Liver (tissue), 8 donors: ENCODE measurements at regions not wholly inside any gene's neighbourhood (a gene's known extent, or its start where the extent isn't known, plus 50 kb on each side); places are given as distances from the start of the nearest gene placed in this dataset.

Experiments
- DNase-seq: peaks from one replicate; pipeline ENCODE4 v3.0.0-alpha.2; 2017; ENCODE audit warnings: low spot score
- H3K27ac ChIP-seq, 2 donors: one replicate each; pipeline ENCODE4 v1.7.0; 2013; ENCODE audit warnings: inconsistent platforms in 2 of 2, low read length in 2 of 2, control low read depth in 1 of 2, low read depth in 1 of 2, mild to moderate bottlenecking in 1 of 2
- H3K27me3 ChIP-seq, 4 donors: one replicate each; pipeline versions ENCODE4 v1.6.1 to v1.7.0; 2013; ENCODE audit warnings: low read length in 3 of 4, inconsistent platforms in 1 of 4, mild to moderate bottlenecking in 1 of 4, moderate library complexity in 1 of 4; ENCODE audit not compliant: control insufficient read depth in 4 of 4, insufficient read depth in 4 of 4
- H3K36me3 ChIP-seq, 4 donors: one replicate each; pipeline versions ENCODE4 v1.6.1 to v1.7.0; 2013; ENCODE audit warnings: low read length in 3 of 4, mild to moderate bottlenecking in 3 of 4, low read depth in 1 of 4, moderate library complexity in 1 of 4; ENCODE audit not compliant: control insufficient read depth in 4 of 4, insufficient read depth in 3 of 4
- H3K4me1 ChIP-seq, 4 donors: one replicate each; pipeline versions ENCODE4 v1.6.1 to v1.7.0; 2013; ENCODE audit warnings: low read length in 3 of 4, mild to moderate bottlenecking in 3 of 4, moderate library complexity in 1 of 4; ENCODE audit not compliant: control insufficient read depth in 4 of 4, insufficient read depth in 4 of 4
- H3K4me3 ChIP-seq, 3 donors: one replicate each; pipeline versions ENCODE4 v1.6.1 to v1.7.0; 2013; ENCODE audit warnings: low read length in 3 of 3, control low read depth in 1 of 3, low read depth in 1 of 3, mild to moderate bottlenecking in 1 of 3
- H3K9ac ChIP-seq, 2 donors: one replicate each; pipeline ENCODE4 v1.7.0; 2013; ENCODE audit warnings: low read length in 2 of 2, mild to moderate bottlenecking in 2 of 2, moderate library complexity in 2 of 2, control low read depth in 1 of 2, low read depth in 1 of 2
- H3K9me3 ChIP-seq, 4 donors: one replicate each; pipeline versions ENCODE4 v1.6.1 to v1.7.0; 2013; ENCODE audit warnings: low read length in 3 of 4; ENCODE audit not compliant: control insufficient read depth in 4 of 4
- EGR1 ChIP-seq, 2 donors: IDR thresholded peaks; 2 replicates each; pipeline ENCODE4 v1.6.1; 2016 to 2018; ENCODE audit warnings: antibody characterized with exemption in 2 of 2, low read depth in 2 of 2
- GABPA ChIP-seq, 2 donors: IDR thresholded peaks in 1 of 2; conservative IDR thresholded peaks in 1 of 2; 2 replicates each; pipeline ENCODE4 v1.6.1; 2016; ENCODE audit warnings: antibody characterized with exemption in 2 of 2, mild to moderate bottlenecking in 1 of 2, moderate library complexity in 1 of 2
- HNF4A ChIP-seq, 2 donors: conservative IDR thresholded peaks; 2 replicates each; pipeline ENCODE4 v1.6.1; 2016; ENCODE audit warnings: antibody characterized with exemption in 2 of 2, mild to moderate bottlenecking in 2 of 2
- NR2F2 ChIP-seq: IDR thresholded peaks from 2 replicates; pipeline ENCODE4 v1.6.1; 2016; ENCODE audit warnings: antibody characterized with exemption
- SP1 ChIP-seq: IDR thresholded peaks from 2 replicates; pipeline ENCODE4 v1.6.1; 2018; ENCODE audit warnings: antibody characterized with exemption, mild to moderate bottlenecking
- TAF1 ChIP-seq: conservative IDR thresholded peaks from 2 replicates; pipeline ENCODE4 v1.6.1; 2016; ENCODE audit warnings: antibody characterized with exemption, mild to moderate bottlenecking
- WGBS: extraction: QIAGEN DNeasy Blood & Tissue Kit; methylation state at CpG from one replicate; pipeline ENCODE4 v1.1.7; 2013; 5-methylcytosine and 5-hydroxymethylcytosine counted together
- TF ChIP-seq, protein P1 (sequence below): IDR thresholded peaks from 2 replicates; pipeline ENCODE4 v1.6.1; 2016; ENCODE audit warnings: antibody characterized with exemption
- TF ChIP-seq, protein P2 (sequence below): IDR thresholded peaks from 2 replicates; pipeline ENCODE4 v1.6.1; 2016; ENCODE audit warnings: antibody characterized with exemption
- TF ChIP-seq, protein P3 (sequence below): IDR thresholded peaks from 2 replicates; pipeline ENCODE4 v1.6.1; 2016; ENCODE audit warnings: antibody characterized with exemption
- TF ChIP-seq, protein P4 (sequence below): fragments of 150-350 bp; IDR thresholded peaks from 2 replicates; pipeline ENCODE4 v1.5.1; 2017; ENCODE audit warnings: improper control_type of control experiment, low read depth, low read length; ENCODE audit not compliant: missing input control
- TF ChIP-seq, protein P5 (sequence below): IDR thresholded peaks from 2 replicates; pipeline ENCODE4 v1.6.1; 2016; ENCODE audit warnings: antibody characterized with exemption, mild to moderate bottlenecking
- donor health status: healthy.
- donor health status: healthy.
- donor health status: healthy.
- donor health status: healthy.
- donor health status: healthy.

DNA sequence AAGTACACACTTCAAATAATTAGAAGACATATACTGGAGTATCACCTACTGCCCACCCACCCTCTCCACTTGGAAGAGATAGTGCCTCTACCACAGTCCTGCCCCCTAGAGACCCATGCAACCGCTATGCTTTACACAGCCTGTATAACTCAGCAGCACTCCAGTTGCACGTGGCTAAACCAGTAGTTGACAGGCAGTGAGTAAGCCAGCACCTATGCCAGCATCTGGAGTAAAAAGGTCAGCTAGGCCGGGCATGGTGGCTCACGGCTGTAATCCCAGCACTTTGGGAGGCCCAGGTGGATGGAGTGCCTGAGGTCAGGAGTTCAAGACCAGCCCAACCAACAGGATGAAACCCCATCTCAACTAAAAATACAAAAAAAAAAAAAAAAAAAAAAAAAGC lies 356.4 kb downstream of the NR2F1-AS1 start:
- WGBS = 84% methylated on average over 4 of the region's 4 CpGs
- no peak for DNase-seq
- no peak overlapping the region for H3K9ac ChIP-seq
- H3K36me3 ChIP-seq = no peaks in the 10 kb centered on the region
- H3K4me3 ChIP-seq = no peak overlapping the region
- H3K9me3 ChIP-seq = no peaks in the 10 kb centered on the region
- no peaks in the 10 kb centered on the region for H3K4me1 ChIP-seq
- H3K27me3 ChIP-seq = no peaks in the 10 kb centered on the region
- no peak overlapping the region for H3K27ac ChIP-seq
- no peak for TF ChIP-seq HNF4A (conservative IDR thresholded peaks at IDR 0.05)

DNA sequence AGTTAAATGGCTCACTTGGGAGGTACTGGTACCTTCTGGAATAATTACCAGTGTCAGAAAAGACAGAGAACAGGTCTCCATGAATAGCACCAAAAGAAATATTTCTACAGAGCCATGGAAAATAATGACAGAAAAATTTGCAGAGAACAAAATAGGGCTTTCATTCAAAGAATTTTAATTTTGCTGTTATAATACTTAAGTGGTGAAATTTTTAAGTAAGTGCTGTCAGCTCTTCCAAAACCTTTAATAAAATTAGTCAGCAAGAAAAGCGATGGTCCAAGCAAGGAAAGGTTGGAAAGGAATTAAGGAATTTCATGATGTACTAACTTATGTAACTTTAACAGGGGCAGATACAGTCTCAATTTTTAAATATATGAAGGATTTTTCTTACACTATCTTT lies 359.2 kb downstream of the NR2F1-AS1 start:
- Histone ChIP-seq H3K9me3 (no peaks in the 10 kb centered on the region), H3K9ac (no peak overlapping the region), H3K36me3 (no peaks in the 10 kb centered on the region), H3K4me1 (no peaks in the 10 kb centered on the region), H3K4me3 (no peak overlapping the region), H3K27ac (no peak overlapping the region), H3K27me3 (no peaks in the 10 kb centered on the region)
- DNase-seq = no peak
- TF ChIP-seq EGR1 (IDR thresholded peaks at IDR 0.05; ENCODE audit: low read depth in 2 of 2) = no peak
- TF ChIP-seq, protein P1, sequence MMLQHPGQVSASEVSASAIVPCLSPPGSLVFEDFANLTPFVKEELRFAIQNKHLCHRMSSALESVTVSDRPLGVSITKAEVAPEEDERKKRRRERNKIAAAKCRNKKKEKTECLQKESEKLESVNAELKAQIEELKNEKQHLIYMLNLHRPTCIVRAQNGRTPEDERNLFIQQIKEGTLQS = no peak
- no peak for TF ChIP-seq TAF1
- TF ChIP-seq GABPA (IDR thresholded peaks at IDR 0.05 in 1 of 2, conservative IDR thresholded peaks at IDR 0.05 in 1 of 2) = no peak
- TF ChIP-seq, protein P2, sequence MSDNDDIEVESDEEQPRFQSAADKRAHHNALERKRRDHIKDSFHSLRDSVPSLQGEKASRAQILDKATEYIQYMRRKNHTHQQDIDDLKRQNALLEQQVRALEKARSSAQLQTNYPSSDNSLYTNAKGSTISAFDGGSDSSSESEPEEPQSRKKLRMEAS = no peak
- TF ChIP-seq HNF4A (conservative IDR thresholded peaks at IDR 0.05) = no peak
- TF ChIP-seq, protein P3, sequence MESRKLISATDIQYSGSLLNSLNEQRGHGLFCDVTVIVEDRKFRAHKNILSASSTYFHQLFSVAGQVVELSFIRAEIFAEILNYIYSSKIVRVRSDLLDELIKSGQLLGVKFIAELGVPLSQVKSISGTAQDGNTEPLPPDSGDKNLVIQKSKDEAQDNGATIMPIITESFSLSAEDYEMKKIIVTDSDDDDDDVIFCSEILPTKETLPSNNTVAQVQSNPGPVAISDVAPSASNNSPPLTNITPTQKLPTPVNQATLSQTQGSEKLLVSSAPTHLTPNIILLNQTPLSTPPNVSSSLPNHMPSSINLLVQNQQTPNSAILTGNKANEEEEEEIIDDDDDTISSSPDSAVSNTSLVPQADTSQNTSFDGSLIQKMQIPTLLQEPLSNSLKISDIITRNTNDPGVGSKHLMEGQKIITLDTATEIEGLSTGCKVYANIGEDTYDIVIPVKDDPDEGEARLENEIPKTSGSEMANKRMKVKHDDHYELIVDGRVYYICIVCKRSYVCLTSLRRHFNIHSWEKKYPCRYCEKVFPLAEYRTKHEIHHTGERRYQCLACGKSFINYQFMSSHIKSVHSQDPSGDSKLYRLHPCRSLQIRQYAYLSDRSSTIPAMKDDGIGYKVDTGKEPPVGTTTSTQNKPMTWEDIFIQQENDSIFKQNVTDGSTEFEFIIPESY = no peak
- TF ChIP-seq, protein P4, sequence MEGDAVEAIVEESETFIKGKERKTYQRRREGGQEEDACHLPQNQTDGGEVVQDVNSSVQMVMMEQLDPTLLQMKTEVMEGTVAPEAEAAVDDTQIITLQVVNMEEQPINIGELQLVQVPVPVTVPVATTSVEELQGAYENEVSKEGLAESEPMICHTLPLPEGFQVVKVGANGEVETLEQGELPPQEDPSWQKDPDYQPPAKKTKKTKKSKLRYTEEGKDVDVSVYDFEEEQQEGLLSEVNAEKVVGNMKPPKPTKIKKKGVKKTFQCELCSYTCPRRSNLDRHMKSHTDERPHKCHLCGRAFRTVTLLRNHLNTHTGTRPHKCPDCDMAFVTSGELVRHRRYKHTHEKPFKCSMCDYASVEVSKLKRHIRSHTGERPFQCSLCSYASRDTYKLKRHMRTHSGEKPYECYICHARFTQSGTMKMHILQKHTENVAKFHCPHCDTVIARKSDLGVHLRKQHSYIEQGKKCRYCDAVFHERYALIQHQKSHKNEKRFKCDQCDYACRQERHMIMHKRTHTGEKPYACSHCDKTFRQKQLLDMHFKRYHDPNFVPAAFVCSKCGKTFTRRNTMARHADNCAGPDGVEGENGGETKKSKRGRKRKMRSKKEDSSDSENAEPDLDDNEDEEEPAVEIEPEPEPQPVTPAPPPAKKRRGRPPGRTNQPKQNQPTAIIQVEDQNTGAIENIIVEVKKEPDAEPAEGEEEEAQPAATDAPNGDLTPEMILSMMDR = no peak
- TF ChIP-seq SP1 = no peak
- TF ChIP-seq, protein P5, sequence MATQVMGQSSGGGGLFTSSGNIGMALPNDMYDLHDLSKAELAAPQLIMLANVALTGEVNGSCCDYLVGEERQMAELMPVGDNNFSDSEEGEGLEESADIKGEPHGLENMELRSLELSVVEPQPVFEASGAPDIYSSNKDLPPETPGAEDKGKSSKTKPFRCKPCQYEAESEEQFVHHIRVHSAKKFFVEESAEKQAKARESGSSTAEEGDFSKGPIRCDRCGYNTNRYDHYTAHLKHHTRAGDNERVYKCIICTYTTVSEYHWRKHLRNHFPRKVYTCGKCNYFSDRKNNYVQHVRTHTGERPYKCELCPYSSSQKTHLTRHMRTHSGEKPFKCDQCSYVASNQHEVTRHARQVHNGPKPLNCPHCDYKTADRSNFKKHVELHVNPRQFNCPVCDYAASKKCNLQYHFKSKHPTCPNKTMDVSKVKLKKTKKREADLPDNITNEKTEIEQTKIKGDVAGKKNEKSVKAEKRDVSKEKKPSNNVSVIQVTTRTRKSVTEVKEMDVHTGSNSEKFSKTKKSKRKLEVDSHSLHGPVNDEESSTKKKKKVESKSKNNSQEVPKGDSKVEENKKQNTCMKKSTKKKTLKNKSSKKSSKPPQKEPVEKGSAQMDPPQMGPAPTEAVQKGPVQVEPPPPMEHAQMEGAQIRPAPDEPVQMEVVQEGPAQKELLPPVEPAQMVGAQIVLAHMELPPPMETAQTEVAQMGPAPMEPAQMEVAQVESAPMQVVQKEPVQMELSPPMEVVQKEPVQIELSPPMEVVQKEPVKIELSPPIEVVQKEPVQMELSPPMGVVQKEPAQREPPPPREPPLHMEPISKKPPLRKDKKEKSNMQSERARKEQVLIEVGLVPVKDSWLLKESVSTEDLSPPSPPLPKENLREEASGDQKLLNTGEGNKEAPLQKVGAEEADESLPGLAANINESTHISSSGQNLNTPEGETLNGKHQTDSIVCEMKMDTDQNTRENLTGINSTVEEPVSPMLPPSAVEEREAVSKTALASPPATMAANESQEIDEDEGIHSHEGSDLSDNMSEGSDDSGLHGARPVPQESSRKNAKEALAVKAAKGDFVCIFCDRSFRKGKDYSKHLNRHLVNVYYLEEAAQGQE = no peak
- no peak for TF ChIP-seq NR2F2
- 90% methylated on average over 1 of the region's 1 CpG for WGBS
